OCI-LY1 (cell line): ENCODE measurements at regions not wholly inside any gene's neighbourhood (a gene's known extent, or its start where the extent isn't known, plus 50 kb on each side); places are given as distances from the start of the nearest gene placed in this dataset.

Experiments used
- H2AFZ ChIP-seq: fragments of 200-600 bp; sonication (generic), shearing (Covaris generic); 2 replicates; pipeline ENCODE4 v1.6.0; 2014; ENCODE audit warnings: antibody characterized with exemption, mild to moderate bottlenecking, low read length
- H3F3A ChIP-seq: fragments of 200-600 bp; sonication (generic), shearing (Covaris generic); 2 replicates; pipeline ENCODE4 v1.6.0; 2014; ENCODE audit warnings: mild to moderate bottlenecking, antibody characterized with exemption, low read length, moderate library complexity; ENCODE audit not compliant: insufficient read depth
- H3K27ac ChIP-seq: fragments of 200-600 bp; sonication (generic); 2 replicates; pipeline ENCODE4 v1.5.1; 2014; ENCODE audit warnings: low read length, mixed run types, mild to moderate bottlenecking, low read depth; ENCODE audit not compliant: poor library complexity, severe bottlenecking
- H3K27me3 ChIP-seq: fragments of 200-600 bp; sonication (generic); 2 replicates; pipeline ENCODE4 v1.6.0; 2014; ENCODE audit warnings: antibody characterized with exemption, mild to moderate bottlenecking, low read length, moderate library complexity; ENCODE audit not compliant: insufficient read depth
- H3K36me3 ChIP-seq: fragments of 200-600 bp; sonication (generic); 2 replicates; pipeline ENCODE4 v1.6.1; 2014; ENCODE audit warnings: mild to moderate bottlenecking, antibody characterized with exemption, low read length, moderate library complexity, mixed read lengths; ENCODE audit not compliant: insufficient read depth
- H3K4me1 ChIP-seq: fragments of 200-600 bp; sonication (generic); 2 replicates; pipeline ENCODE4 v1.5.1; 2014; ENCODE audit warnings: mild to moderate bottlenecking, low read length, moderate library complexity; ENCODE audit not compliant: insufficient read depth, severe bottlenecking
- H3K4me2 ChIP-seq: fragments of 200-600 bp; sonication (generic), shearing (Covaris generic); 2 replicates; pipeline ENCODE4 v1.6.1; 2014; ENCODE audit warnings: low read length
- H3K4me3 ChIP-seq: fragments of 200-600 bp; sonication (generic); 2 replicates; pipeline ENCODE4 v1.5.1; 2014; ENCODE audit warnings: low read length, low read depth, mild to moderate bottlenecking, mixed read lengths; ENCODE audit not compliant: poor library complexity, severe bottlenecking
- H3K79me2 ChIP-seq: fragments of 200-600 bp; shearing (Covaris generic); 2 replicates; pipeline ENCODE4 v1.6.1; 2016; ENCODE audit warnings: mixed run types, low read length, mixed read lengths; ENCODE audit not compliant: insufficient read depth
- H3K9ac ChIP-seq: fragments of 200-600 bp; sonication (generic), shearing (Covaris generic); 2 replicates; pipeline ENCODE4 v1.6.1; 2014; ENCODE audit warnings: mild to moderate bottlenecking, low read length, mixed read lengths
- H3K9me2 ChIP-seq: fragments of 200-600 bp; sonication (generic), shearing (Covaris generic); 2 replicates; pipeline ENCODE4 v1.6.1; 2014; ENCODE audit warnings: low read depth, mild to moderate bottlenecking, low read length, mixed read lengths
- H3K9me3 ChIP-seq: fragments of 200-600 bp; shearing (Covaris generic); 2 replicates; pipeline ENCODE4 v1.6.1; 2014; ENCODE audit warnings: low read length, mixed read lengths
- H4K20me1 ChIP-seq: fragments of 200-600 bp; sonication (generic), shearing (Covaris generic); 2 replicates; pipeline ENCODE4 v1.6.0; 2016; ENCODE audit warnings: mild to moderate bottlenecking, low read length; ENCODE audit not compliant: insufficient read depth
- CTCF ChIP-seq: fragments of 200-600 bp; sonication (generic), shearing (Covaris generic); IDR thresholded peaks from 2 replicates; pipeline ENCODE4 v1.5.1; 2017; ENCODE audit warnings: mild to moderate bottlenecking, antibody characterized with exemption, low read length, moderate library complexity, mixed read lengths
- EZH2 ChIP-seq: fragments of 200-600 bp; sonication (generic), shearing (Covaris generic); IDR thresholded peaks from 2 replicates; pipeline ENCODE4 v1.8.0; 2017; ENCODE audit warnings: borderline replicate concordance, mixed run types, mild to moderate bottlenecking, antibody characterized with exemption, low read length, moderate library complexity, mixed read lengths

GRCh38 chr1:29895201-29895600, 658.9 kb downstream of the PTPRU start:
- Histone ChIP-seq H3K4me3 (no peak overlapping the region), H3K9me3 (no peaks in the 10 kb centered on the region), H3K27ac (no peak overlapping the region), H3K4me2 (no peak overlapping the region), H3K9me2 (no peaks in the 10 kb centered on the region), H3K27me3 (no peaks in the 10 kb centered on the region), H2AFZ (no peak overlapping the region), H4K20me1 (no peaks in the 10 kb centered on the region), H3K36me3 (no peaks in the 10 kb centered on the region), H3K9ac (no peak overlapping the region), H3F3A (no peaks in the 10 kb centered on the region), H3K4me1 (no peaks in the 10 kb centered on the region), H3K79me2 (no peaks in the 10 kb centered on the region)
- no peak for TF ChIP-seq EZH2
- TF ChIP-seq CTCF = no peak

GRCh38 chr1:29894311-29894710, 658.0 kb downstream of the PTPRU start:
- Histone ChIP-seq H3F3A (no peaks in the 10 kb centered on the region), H3K27me3 (no peaks in the 10 kb centered on the region), H3K9me3 (no peaks in the 10 kb centered on the region), H3K4me1 (no peaks in the 10 kb centered on the region), H3K27ac (no peak overlapping the region), H3K36me3 (no peaks in the 10 kb centered on the region), H2AFZ (no peak overlapping the region), H3K9me2 (no peaks in the 10 kb centered on the region), H3K9ac (no peak overlapping the region), H3K4me2 (no peak overlapping the region), H3K79me2 (no peaks in the 10 kb centered on the region), H3K4me3 (no peak overlapping the region), H4K20me1 (no peaks in the 10 kb centered on the region)
- TF ChIP-seq EZH2 (no peak), CTCF (no peak)

- Histone ChIP-seq H3K27me3 (no peaks in the 10 kb centered on the region), H3K79me2 (no peaks in the 10 kb centered on the region), H3K9me2 (no peaks in the 10 kb centered on the region), H3K9me3 (no peaks in the 10 kb centered on the region), H3K36me3 (no peaks in the 10 kb centered on the region), H4K20me1 (no peaks in the 10 kb centered on the region), H3K9ac (no peak overlapping the region), H2AFZ (no peak overlapping the region), H3K4me1 (no peaks in the 10 kb centered on the region), H3K27ac (no peak overlapping the region), H3F3A (no peaks in the 10 kb centered on the region), H3K4me2 (no peak overlapping the region), H3K4me3 (no peak overlapping the region)
- TF ChIP-seq EZH2 (no peak), CTCF (no peak)
These were observed 657.5 kb downstream of the PTPRU start for GRCh38 chr1:29893806-29894205.
